Glomerular endothelial cell (primary cell): ENCODE measurements at regions not wholly inside any gene's neighbourhood (a gene's known extent, or its start where the extent isn't known, plus 50 kb on each side); places are given as distances from the start of the nearest gene placed in this dataset.
"Not testable (repeated sequence)": the region's sequence is repeated elsewhere in the genome, so short reads cannot be mapped to it uniquely, and the experiment has no call there.

Source experiments
- DNase-seq: peaks from one replicate; pipeline ENCODE4 v3.0.0-alpha.2; 2011; ENCODE audit warnings: low read depth, low spot score; ENCODE audit errors: extremely low read depth

DNA sequence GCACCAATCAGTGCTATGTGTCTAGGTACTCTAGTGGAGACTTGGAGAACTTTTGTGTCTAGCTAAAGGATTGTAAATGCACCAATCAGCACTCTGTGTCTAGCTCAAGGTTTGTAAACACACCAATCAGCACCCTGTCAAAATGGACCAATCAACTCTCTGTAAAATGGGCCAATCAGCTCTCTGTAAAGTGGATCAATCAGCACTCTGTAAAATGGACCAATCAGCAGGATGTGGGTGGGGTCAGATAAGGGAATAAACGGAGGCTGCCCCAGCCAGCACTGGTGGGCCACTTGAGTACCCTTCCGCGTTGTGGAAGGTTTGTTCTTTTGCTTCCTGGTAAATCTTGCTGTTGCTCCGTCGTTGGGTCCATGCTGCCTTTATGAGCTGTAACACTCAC is 135.3 kb upstream of the RFC3 start:
- not testable (repeated sequence) for DNase-seq

DNA sequence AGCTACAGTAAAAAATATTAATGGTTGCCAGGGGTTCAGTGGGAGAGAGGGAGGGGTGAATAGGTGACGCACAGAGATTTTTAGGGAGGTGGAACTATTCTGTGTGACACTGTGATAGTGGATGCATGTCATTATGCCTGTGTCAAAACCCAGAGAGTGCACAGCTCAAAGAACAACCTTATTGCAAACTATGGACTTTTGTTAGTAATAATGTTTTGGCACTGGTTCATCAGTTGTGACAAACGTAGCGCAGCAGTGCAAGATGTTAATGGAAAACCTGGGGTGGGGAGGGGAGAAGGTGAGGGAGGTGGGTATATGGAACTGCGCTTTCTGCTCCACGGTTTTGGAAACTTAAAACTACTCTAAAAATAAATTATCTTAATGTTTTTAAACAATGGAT is 134.6 kb upstream of the RFC3 start:
- no peak for DNase-seq

DNA sequence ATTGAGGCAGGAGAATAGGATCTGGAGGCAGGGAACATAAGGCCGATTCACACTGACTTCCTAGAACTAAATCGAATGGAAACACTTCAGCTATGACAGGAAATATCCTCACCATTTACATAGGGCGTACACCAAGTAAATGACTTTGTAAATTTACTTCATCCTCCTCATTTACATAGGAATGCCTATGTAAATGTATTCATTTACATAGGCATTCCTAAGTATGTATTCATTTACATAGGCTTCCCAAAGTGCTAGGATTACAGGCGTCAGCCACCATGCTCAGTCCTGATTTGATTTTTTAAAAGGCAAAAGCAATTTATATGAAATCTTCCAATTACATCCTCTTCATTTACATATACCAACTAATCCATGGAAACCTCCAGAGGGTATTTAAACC is 133.1 kb upstream of the RFC3 start:
- no peak for DNase-seq

DNA sequence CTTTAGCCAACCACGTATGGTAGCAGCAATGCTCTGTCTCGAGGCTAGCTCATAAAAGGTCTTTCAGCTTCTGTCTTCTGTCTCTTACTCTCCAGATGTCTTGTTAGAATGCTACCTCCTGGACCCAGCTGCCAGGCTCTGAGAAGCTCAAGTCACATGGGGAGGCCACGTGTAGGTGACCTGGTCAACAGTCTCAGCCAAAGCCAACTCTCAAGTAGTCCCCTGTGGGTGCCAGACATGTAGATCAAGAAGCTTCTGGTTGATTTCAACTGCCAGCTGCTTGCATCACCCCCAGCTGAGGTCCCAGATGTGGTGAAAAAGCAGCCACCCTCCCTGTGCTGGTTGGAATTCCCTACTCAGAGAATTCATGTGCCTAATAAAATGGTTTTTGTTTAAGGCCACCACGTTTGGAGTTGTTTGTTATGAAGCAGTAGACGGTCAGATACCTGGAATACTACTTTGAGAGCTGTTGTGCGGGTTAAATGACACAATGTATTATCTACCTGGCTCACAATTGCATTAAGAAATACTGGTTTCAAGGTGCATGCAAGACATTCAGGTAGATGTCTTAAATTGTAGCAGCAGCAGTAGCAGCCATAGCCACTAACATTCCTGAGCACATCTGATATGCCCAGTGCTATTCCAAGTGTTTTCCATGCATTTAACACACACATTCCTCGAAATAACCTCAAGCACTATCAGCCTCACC is 131.0 kb upstream of the RFC3 start:
- no peak for DNase-seq

DNA sequence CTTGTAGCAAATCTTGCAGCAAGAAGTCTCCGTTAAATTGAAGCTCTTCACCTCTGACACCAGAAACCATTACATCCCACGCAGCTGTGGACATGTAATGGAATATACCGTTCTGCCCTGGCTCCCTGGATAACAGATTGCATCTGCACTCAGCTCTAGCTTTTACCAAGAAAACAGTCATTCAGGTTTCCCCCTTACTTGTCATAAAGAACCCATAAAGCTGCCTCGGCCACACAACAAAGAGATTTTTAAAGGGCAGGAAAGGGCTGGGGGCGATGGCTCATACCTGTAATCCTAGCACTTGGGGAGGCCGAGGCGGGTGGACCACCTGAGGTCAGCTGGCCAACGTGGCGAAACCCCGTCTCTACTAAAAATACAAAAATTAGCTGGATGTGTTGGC is 127.6 kb upstream of the RFC3 start:
- no peak for DNase-seq

DNA sequence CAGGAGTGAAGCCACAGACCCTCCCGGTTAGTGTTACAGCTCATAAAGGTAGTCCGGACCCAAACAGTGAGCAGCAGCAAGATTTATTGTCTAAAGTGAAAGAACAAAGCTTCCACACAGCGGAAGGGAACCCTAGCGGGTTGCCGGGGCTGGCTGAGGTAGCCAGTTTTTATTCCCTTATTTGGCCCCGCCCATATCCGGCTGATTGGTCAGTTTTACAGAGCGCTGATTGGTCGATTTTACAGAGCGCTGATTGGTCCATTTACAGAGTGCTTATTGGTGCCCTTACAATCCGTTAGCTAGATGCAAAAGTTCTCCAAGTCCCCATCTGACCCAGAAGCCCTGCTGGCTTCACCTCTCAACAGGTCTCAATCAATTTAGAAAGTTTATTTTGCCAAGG is 126.0 kb upstream of the RFC3 start:
- DNase-seq = no peak

GRCh38 chr13:33692531-33692930 is 125.4 kb upstream of the RFC3 start:
- no peak for DNase-seq

GRCh38 chr13:33694546-33694945 is 123.4 kb upstream of the RFC3 start:
- no peak for DNase-seq

- no peak for DNase-seq
These were observed 121.4 kb upstream of the RFC3 start for GRCh38 chr13:33696530-33696929.

DNA sequence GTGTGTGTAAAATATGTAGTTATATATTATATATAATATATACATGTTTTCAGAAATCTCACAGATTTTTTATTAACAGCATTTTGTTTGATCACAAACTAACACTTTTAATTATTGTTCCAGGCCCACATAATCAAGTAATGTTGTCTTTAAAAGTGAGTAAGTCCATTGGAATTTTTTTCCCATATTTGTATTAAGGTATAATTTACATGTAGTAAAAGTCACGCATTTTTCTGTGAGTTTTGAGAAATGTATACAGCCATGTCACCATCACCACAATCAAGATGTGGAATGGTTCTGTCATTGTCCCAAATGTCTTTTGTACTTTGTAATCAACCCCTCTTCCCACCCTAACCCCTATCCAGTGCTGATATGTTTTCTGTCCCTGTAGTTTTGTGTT is 120.0 kb upstream of the RFC3 start:
- DNase-seq = no peak

- DNase-seq = no peak
These were observed 110.5 kb upstream of the RFC3 start for GRCh38 chr13:33707449-33707848.

- DNase-seq = no peak
These were observed 107.0 kb upstream of the RFC3 start for GRCh38 chr13:33710924-33711323.

- no peak for DNase-seq
These were observed 106.5 kb upstream of the RFC3 start for GRCh38 chr13:33711436-33711835.

DNA sequence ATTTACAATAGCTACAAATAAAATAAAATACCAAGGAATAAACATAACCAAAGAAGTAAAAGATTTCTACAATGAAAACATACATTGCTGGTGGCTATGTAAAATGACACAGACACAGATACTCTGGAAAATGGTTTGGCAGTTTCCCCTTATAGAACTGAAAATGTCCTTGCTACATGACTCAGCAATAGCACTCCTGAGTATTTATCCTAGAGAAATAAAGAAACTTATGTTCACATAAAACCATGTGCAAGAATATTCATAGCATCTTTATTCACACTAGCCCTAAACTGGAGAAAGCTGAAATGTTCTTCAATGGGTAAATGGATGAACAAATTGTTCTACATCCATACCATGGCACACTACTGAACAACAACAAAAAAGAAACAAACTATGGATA is 100.2 kb upstream of the RFC3 start:
- no peak for DNase-seq

- no peak for DNase-seq
These were observed 96.2 kb upstream of the RFC3 start for GRCh38 chr13:33721724-33722123.

DNA sequence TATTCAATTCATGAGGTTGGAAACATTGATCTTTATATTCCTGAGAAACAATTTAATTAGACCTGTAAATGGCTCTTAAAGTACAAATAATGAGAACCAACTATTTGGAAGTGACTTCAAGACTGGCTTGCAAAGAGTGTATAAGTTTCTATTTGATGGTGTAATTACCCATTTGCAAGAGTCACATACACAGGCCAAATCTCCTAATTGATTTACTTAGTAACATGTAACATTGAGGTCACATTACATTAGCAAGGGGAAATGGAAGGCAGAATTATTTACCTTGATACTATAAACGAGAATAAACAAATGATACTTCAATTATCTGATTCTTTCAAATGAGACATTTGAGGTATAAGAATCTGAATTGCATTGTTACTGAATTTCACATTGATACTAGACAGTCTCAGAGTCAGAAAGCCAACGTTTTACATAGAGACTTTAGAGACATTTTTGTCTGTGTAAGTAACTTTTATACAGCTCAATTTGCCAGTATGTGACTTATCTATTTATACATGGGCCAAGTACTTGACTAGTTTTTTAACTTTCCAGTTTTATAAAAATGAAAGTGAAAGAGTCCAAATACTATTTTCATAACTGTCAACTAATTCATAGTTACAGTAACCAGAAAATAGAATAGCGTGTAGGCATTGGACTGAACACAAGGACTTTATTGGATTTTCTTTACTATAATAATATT is 95.6 kb upstream of the RFC3 start:
- DNase-seq = no peak

DNA sequence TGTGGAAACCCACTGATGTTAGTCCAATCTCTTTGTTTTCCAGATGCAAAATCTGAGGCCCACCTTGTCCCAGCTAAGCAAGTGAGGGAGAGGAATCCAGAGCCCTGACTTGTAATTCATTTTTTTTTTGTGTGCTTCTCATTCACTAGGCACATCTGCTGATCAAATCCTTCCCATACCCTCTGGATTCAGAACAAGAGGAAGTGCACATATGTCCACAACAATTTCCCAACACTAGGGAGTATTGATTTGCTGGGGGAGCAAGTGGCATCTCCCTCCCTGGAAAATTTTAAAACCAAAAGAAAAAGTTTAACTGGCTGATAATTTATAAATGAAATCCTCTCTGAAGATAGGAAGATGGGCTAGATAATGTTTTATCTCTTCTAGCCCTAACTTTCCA is 94.6 kb upstream of the RFC3 start:
- DNase-seq = no peak

GRCh38 chr13:33723772-33724435 is 94.0 kb upstream of the RFC3 start:
- peak; percentile 68 for DNase-seq

DNA sequence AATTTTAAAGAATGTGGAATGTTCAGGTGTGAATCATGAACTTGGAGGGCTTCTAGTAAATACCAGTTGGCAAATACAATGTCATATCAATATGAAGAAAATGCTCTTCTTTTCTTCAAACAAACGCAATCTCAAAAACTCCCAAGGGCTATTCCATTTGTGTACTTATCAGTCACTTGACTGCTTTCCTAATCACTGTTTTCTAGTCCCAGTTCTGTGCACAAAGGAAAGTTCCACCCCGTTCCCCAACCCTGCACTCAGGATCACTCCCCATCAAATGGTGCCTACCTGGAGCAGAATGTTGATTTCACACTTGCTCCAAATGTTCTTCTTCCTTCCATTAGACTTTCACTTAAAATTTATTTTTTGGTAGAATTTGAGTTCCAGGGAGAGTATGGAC is 92.6 kb upstream of the RFC3 start:
- DNase-seq = no peak

GRCh38 chr13:33727297-33728083 is 90.5 kb upstream of the RFC3 start:
- DNase-seq = no peak

GRCh38 chr13:33728271-33729037 is 89.5 kb upstream of the RFC3 start:
- no peak for DNase-seq
